HG02642 (cell line): ENCODE measurements at regions not wholly inside any gene's neighbourhood (a gene's known extent, or its start where the extent isn't known, plus 50 kb on each side); places are given as distances from the start of the nearest gene placed in this dataset.

Experiments used
- ATAC-seq: cut with Tn5 transposase; IDR thresholded peaks from one replicate; pipeline ENCODE4 v1.9.1; 2021; ENCODE audit warnings: mild to moderate bottlenecking; ENCODE audit not compliant: unreplicated experiment, poor library complexity

GRCh38 chr15:85935182-85935581 is 140.5 kb upstream of the KLHL25 start:
- ATAC-seq: no peak

DNA sequence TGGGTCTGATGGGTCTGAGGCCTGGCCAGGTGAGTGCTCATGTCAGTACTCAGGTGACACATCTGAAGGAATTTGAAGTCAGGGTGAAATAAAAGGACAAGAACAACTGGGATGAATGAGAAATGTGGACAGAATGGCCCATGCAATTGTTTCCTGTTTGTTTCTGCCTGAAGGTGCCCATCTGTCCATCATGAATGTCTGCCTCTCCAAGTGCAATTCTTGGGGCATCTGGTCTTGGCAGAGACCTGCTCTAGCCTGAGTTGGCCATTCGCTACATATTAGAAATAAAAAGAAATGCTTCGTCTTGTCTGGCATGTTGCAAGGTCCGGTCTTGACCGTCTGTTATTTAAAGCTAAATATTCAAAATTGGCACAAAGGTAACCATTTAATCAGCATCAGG is 142.0 kb upstream of the AGBL1 start:
- ATAC-seq: no peak

- ATAC-seq: no peak
Observed at GRCh38 chr15:85941186-85941855, 138.3 kb upstream of the AGBL1 start.

DNA sequence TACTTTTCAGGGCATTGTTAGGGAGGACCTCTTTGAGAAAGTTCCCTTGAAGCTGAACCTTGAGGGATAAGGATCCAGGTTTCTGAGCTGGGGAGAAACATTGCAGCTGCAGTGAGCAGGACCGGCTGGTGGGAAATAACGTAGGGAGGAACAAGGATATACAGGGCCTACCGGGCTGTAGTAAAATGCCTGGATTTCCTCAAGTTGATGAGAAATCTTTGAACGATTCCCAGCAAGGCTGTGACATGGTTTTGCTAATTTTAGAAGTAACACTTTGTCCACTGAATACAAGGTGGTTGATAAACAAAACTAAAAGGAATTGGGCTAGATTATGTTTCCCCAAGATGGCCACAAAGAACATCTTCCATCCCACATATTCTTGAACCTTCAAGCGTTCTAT is 137.0 kb upstream of the AGBL1 start:
- ATAC-seq: no peak

- no peak for ATAC-seq
Observed at GRCh38 chr15:85943151-85943550, 136.5 kb upstream of the AGBL1 start.

- ATAC-seq: no peak
Observed at GRCh38 chr15:85943791-85944190, 135.9 kb upstream of the AGBL1 start.

- no peak for ATAC-seq
Observed at GRCh38 chr15:85947021-85947420, 132.7 kb upstream of the AGBL1 start.

DNA sequence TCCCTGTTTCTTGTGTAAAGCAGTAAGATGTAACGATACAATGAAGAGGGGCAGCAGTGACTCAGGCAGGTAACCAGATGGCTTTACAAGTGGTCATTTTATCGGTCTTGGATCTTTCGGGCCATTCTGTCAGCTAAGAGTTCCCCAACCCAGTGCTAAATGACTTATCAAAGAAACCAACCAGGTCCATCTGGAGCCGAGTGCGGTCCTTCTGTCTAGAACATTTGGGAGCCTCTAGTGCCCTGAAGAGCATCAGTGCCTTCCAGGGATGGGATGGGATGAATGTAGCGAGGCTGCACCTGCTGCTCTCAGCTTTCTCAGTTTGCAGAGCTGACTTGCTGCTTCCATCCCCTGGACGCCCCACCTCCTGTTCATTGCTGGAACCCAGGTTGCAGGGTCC is 131.7 kb upstream of the AGBL1 start:
- ATAC-seq: no peak

DNA sequence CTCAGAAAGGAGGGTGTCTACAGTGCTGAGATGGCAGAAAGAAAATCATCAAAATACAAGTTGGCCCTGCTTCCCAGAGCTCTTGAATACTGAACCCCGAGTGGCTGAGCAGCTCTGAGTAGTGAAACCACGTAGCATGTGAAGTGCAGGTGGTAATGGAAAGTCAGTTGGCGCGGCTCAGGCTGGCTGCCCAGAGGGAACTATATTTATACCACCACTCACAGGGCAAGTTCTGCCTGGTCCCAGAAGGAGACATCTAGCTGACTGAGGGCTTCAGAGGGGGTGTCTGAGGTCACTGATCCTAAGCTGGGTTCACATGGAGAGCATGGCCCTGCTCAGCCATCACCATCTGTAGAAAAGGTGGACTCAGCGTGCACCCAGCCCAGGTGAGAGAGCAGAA is 129.6 kb upstream of the AGBL1 start:
- peak; percentile 90 for ATAC-seq

DNA sequence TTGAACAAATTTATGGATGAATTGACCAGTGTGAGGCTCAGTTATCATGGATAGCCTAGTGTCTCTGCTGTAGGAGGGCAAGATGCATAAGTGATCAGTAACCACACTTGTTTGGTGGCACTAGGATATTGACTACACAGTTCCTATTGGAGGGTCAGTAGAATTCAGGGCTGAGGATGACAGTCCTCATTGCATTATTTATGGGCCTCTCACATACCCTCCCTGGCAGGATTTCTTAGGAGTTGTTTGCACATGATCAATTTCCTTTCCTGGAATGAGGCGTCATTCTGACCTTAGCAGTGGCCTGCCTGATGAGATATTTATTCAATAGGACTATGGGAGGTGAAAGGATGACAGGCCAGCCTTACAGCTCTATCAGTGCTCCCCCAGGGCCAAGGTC is 125.1 kb upstream of the AGBL1 start:
- no peak for ATAC-seq

GRCh38 chr15:85955501-85956391 is 123.9 kb upstream of the AGBL1 start:
- ATAC-seq: peak; percentile 87

DNA sequence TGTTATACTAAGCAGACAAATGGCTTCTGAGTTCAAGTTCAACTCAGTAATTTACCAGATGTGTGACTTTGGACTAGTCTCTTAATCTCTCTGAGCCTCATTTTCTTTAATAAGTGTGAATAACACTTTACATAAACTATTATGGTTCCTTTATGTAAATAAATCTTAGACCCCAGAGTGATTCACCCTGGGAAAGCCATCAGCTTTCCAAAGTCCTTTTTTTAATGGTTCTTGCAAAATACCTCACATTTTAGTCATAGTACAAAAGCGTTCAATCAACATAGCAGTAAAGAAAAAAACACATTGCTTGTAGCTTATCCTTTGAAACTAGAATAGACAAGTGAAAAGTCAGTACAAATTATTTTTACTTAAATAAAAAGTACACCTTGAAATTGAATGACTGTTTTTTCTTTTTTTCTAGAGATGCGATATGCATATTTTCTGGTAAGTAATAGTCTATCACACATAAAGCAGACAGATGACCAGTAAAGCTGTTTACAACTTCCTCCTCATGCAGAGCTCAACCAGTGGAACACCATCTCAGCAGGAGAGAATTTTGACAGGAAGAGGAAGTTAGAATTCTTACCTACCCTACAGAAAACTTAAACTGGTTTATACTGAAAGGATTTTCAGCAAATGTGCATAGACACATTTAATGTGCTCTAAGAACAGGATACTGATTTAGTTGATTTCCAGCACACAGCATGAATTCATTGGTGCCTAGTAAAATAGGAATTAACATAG is 123.0 kb upstream of the AGBL1 start:
- no peak for ATAC-seq

DNA sequence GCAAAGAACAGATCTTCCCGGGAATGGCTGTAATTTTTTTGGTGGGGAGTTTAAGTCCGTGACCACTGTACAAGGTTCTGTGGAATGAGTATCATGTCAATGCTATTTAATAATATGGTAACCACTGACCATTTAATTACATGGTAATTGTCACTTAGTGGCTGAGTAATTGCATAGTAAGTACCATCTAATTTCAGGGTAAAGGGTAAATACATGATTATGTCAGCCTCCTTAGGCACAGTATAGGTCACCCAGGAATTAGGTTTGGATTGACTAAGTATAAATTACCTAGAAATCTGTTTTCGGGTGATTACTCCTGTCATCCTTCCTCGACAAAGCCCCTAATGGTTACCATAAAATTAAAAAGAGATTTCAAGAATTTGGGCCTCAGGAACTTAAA is 120.1 kb upstream of the AGBL1 start:
- ATAC-seq: no peak

DNA sequence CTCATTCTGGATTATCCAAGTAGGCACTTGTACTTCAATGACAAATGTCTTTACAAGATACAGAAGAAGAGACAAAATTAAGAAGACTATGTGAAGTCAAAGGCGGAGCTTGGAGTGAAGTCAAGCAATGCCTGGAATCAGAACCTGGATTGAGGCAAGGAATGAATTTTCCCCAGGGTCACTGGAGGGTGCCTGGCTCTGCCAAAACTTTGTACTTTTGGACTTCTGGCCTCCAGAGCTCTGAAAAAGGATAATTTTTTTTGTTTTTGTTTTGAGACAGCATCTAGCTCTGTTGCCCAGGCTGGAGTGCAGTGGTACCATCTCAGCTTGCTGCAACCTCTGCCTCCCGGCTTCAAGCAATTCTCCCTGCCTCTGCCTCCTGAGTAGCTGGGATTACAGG is 119.3 kb upstream of the AGBL1 start:
- ATAC-seq: no peak

DNA sequence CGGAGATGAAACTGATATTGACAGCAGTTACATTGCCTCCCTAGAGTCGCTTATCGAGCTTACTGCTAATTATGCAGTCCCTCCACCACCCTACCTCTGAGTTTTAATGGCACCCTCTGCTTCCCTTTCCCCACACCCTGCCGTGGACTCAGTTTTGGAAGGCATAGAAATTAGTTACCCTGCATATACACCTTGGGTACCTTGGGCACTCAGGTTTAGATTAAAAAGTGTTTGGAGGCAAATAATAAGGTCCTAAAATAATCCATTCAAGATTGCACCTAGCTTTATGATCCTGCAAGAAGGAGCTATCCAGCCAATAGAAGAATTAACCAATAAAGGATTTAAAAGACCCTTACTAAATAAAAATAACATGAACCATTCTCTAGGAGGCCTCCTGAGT is 117.8 kb upstream of the AGBL1 start:
- no peak for ATAC-seq

DNA sequence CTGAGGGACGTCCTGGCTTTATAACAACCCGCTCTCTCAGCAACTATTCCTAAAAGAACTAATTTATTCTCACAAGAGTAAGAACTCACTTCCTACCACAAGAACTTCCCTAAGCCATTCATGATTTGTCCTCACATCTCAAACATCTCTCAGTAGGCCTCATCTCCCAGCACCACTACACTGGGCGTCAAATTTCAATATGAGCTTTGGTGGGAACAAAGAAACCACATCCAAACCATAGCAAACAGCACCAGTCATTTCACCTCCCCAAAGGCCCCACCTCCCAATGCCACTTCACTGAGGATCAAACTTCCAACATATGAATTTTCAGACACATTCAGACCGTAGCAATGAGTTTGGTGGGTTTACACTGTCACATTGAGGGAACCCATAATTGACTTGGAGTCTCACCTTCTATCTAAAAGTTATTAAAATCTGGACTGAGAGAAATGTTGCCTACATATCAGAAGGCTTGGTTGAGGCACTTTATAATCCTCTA is 116.4 kb upstream of the AGBL1 start:
- no peak for ATAC-seq

DNA sequence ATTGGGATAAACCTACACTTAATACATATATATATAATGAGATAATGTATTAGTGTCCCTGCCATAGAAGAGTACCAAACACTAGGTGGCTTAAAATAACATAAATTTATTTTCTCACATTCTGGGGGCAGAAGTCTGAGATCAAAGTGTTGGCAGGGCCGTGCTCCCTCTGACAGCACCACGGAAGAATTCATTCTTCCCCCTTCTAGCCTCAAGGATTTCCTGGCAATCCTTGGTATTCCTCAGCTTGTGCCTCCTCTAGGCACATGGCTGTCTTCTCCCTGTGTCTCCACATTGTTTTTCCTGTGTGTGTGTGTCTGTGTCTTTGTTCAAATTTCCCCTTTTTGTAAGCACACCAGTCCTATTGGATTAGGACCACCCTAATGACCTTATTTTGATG is 115.2 kb upstream of the AGBL1 start:
- no peak for ATAC-seq

DNA sequence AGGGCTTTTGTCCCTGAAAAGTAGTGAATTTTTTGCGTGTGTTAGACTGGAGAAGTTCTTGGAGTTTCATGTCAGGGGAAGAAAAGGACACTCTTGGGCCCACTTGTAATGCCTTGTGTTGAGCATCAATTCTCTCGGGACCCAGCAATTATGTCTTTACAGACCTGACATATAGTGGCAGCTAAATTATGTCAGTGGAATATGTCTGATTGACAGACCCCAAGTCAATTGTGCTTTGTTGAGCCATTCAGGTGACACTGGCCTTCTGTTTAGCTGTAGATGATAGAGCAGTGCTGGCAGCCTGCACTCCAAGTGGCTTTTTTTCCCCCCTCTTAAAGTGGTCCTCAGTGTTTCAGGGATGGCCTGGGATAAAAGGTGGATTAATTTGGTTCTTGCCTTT is 112.1 kb upstream of the AGBL1 start:
- no peak for ATAC-seq

DNA sequence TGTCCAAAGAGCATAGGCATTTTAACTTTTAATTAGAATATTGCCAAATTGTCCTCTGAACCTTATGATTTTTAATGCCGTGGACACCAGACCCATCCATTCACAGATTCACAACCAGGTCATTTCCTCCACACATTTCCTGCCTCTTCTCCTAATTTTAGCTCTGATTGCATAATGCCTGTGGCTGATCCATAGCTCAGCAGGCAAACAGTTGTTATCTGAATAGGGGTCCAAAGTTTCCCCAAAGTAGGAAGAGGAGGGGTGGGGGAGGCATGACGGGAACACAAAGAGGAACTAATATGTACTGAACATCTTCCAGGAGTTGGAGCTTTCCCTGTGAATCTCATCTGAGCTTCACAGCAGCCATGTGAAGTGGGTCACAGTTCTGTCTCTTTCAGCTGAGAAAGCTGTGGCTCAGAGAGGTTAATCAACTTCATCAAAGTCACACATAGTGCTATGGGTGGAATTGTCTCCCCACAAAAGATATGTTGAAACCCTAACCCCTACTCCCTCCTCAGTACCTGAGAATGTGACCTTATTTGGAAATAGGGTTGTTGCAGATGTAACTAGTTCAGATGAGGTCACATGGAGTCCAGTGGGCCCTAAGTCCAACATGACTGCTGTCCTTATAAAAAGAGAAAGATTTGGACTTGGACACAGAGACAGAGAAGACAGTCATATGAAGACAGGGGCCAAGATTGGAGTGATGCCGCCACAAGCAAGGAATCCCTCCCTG is 106.7 kb upstream of the AGBL1 start:
- ATAC-seq: no peak

DNA sequence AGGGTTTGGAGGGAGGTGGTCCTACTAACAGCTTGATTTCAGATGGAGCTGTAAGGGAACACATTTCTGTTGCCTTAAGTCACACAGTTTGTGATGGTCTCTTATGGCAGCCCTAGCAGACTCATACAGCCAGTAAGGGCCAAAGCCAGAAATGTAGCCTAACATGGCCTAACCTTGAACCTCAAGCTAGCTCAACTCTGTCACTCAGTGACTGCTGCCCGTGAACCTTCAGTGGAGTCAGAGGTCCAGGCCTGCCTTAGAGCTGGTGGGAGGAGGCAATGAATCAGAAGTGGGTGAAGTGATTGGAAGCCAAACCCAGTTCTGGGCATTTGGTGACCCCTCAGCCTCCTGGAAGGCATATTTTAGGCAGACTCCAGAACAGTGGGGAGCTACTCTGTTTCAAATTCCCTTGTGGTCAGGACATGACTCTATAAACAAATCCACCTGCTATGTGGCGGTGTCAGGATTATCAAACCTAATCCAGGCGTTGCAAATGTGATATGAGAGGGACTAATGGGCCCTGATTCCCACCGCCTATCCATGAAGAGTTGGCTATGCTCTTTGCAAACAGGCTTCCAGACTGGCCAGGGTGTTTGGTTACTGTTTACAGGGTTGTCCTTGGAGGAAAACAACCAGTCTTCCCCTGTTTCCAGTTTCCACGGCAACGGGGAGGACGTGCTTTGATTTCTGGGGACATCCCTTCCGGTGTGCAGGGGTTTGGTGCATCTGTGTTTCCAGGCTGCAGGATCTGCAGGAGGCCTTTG is 105.9 kb upstream of the AGBL1 start:
- ATAC-seq: no peak
